Stimulated activated CD8-positive, alpha-beta memory T cell treated with anti-CD3 and anti-CD28 coated beads, Interleukin-15, amount 100 ng/mL, for 48 hours (primary cell): ENCODE measurements at regions not wholly inside any gene's neighbourhood (a gene's known extent, or its start where the extent isn't known, plus 50 kb on each side); places are given as distances from the start of the nearest gene placed in this dataset.

Experiments
- DNase-seq, 2 donors: peaks; one replicate each; pipeline ENCODE4 v3.0.0-alpha.2; 2020; ENCODE audit warnings: low read depth in 2 of 2

- no peak for DNase-seq
Measured at GRCh38 chr15:36254426-36254825, 325.0 kb upstream of the CDIN1 start.

GRCh38 chr15:36256404-36256807, 323.0 kb upstream of the CDIN1 start:
- DNase-seq, result no peak

DNA sequence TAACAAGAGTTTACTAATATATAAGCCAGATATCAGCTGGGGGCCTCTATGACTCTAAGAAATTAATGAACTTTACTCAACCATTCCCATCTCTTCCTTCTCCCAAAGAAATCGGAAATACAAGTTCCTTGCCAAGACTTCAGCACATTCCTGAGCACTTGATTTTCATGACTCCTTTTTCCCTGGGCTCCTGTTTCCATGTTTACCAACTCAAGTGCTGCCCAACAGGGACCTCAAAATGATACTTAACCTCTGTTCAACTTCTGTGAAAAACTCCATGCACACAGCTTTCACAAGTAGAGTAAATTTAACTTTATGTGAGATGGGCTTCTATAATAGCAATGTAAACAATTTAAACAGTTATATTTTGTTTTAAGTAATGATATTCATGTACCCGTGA, 315.8 kb upstream of the CDIN1 start:
- no peak for DNase-seq

DNA sequence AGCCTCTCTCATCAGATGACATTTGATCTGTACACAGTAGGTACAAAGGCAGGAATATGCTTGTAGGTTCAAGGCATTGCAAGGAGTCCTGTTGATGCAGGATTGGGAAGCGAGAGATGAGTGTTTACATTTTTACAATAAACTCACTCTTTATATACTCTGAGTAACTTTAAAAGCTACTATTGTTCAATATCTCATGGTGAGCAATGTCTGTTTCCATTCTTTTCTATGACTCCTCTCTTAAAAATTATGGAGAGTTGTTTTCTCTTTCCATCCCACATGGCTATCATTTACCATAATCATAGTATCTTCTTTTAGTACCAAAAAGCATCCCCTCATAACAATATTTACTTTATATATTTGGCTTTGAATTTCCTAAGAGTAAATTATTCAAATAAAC, 314.0 kb upstream of the CDIN1 start:
- DNase-seq, result no peak

- DNase-seq, result no peak
Measured at GRCh38 chr15:36271048-36271447, 308.4 kb upstream of the CDIN1 start.

DNA sequence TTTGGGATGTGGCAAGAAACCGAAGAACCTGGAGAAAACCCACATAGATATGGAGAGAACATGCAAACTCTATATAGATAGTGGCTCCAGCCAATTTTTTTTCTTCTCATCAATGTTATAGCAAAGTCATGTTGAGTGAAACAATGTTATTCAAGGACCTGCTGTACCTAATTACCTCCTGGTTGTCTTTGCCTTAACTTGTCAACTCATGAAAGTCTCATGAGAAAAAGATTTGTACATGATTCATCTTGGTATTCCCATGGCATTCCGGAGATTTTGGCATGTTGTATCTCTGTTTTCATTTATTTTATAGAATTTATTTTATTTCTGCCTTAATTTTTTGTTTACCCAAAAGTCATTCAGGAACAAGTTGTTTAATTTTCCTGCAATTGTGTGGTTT, 303.8 kb upstream of the CDIN1 start:
- DNase-seq, result no peak

DNA sequence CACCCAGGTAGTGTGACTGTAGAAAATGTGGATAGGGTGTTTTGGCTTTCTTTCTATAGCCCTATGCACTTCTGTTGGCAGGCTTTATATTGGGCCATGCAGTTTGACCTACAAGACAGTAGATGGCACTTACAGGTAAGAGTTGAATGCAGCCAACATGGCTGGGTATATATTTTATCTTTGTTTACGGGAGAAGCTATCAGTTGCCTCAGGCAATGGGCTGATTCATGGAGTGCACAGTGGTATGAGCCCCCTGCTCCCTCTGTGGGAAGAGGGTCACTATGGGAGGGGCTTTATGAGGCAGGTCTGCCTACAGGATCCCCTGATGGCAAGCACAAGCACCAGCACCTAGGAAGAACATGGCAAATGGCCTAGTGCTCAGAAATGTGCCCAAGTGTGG, 301.2 kb upstream of the CDIN1 start:
- DNase-seq, result no peak

DNA sequence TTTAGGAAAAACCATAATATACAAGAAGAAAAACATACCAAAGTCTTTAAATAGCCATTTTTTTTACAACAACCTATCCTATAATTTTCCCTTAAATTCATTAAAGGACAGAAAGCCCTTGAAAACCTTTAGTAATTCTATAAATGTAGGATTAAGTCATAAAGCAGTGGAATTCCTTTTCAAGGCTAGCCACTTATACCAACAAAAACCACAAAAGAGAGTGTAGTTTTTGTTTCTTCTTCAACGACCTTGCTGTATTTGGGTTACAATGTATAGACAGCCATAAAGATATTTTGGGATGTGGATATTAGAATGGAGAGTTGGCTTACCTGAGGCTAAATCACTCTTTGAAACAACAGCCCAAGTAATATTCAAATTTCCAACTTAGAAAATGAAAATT, 296.6 kb upstream of the CDIN1 start:
- no peak for DNase-seq

DNA sequence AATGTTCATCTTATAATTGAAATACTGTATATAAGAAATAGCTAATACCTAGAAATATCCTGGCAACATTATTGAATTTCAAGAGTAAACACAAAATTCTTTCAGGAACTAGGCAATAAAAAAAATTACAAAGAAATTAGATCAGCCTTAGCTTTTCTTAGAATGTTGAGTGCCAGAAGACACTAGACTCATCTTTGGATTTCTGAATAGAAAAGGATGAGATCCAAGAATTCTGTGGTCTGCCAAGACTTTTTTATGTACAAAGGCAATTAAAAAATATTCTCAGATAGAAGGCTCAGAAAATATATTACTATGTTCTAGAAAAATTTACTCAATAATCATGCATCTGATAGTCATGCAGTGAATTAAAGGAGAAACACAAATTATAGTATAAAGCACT, 294.5 kb upstream of the CDIN1 start:
- DNase-seq, result no peak

DNA sequence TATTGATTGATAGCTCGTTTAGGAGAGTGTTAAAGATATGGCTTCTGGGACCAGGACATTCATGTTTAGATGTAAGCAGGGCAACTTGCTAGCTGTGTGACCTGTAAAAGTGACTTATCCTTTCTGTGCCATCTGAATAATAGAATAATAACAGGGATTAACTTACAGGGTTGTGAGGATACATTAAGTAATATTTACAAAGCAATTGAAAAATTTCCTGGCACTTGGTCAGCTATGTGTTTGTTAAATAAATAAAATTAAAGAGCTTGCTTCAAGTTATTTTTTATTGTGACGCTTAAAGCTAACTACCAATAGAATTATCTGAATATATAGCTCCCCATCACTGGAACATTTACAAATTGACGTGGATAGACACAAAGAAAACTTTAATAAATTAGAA, 287.9 kb upstream of the CDIN1 start:
- DNase-seq, result no peak

DNA sequence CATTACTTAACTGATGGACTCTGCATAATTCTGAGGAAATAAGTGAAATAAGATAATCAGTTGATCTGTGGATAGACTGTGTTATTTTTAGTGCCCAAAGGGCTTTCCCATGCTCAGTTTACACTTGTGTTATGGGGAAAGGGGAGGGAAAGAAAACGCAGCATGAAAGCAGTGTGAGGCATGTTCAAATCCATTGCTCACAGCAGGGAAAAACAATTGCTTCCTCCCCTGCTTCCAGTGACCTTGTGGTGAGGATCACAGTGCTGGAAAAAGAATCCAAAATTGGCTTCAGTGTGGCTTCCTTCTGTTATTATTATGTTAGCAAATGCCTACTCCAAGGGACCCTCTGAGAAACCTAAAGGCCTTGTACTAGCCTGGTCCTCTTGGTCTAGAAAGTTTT, 285.1 kb upstream of the CDIN1 start:
- no peak for DNase-seq

- DNase-seq, result no peak
Measured at GRCh38 chr15:36301947-36302346, 277.5 kb upstream of the CDIN1 start.

- no peak for DNase-seq
Measured at GRCh38 chr15:36313021-36313420, 266.4 kb upstream of the CDIN1 start.

- DNase-seq, result no peak
Measured at GRCh38 chr15:36313736-36314280, 265.6 kb upstream of the CDIN1 start.

GRCh38 chr15:36315649-36316048, 263.8 kb upstream of the CDIN1 start:
- DNase-seq, result no peak

DNA sequence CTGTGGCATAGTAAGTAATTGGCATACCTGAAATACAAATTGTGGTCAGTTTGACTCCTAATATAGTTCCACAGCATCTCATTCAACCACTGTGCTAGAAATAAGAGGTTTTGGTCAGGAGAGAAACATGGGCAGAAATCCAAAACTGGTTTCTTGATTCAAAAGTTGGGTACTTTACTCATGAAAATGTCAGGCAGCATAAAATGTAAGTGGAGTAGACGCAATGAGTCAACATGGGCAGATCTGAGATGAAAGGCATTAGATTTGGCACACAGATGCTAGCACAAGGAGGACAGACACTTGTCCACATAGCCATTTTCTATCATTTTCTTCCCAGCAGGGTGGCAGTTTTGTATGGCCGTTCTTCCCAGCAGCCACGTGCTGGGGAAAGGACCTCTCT, 255.8 kb upstream of the CDIN1 start:
- DNase-seq, result no peak

DNA sequence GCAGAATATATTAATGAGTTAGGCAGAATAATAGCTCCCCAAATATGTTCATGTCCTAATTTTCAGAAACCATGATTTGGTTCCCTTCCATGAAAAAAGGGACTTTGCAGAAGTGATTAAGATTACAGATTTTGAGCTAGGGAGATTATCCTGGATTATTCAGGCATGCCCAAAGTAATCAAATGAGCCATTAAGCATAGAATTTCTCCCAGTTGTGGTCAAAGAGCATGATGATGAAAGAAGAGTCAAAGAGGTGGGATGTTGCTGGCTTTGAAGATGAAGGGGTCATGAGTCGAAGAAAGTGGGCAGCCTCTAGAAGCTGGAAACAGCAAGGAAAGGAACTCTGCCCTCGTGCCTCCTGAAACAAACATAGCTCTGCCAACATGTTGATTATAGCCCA, 254.2 kb upstream of the CDIN1 start:
- no peak for DNase-seq

DNA sequence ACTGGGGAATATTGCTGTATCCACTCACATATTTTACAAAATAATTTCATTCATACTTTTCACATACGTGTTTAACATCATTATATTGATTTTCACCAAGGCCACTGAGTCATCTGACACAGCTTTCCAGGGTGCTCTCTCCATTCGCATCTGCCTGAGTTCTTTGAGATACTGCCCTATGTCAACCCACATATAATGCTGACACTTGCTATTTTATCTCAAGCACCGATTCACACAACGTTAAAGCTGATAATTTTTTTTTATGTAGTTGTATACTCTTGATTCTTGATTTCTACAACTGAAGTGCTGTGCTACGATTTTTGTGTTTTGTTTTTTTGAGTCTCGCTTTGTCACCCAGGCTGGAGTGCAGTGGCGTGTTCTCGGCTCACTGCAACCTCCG, 249.8 kb upstream of the CDIN1 start:
- no peak for DNase-seq

GRCh38 chr15:36330598-36330997, 248.8 kb upstream of the CDIN1 start:
- DNase-seq, result no peak

GRCh38 chr15:36331531-36332275, 247.7 kb upstream of the CDIN1 start:
- DNase-seq, result no peak

GRCh38 chr15:36332301-36332700, 247.1 kb upstream of the CDIN1 start:
- no peak for DNase-seq

DNA sequence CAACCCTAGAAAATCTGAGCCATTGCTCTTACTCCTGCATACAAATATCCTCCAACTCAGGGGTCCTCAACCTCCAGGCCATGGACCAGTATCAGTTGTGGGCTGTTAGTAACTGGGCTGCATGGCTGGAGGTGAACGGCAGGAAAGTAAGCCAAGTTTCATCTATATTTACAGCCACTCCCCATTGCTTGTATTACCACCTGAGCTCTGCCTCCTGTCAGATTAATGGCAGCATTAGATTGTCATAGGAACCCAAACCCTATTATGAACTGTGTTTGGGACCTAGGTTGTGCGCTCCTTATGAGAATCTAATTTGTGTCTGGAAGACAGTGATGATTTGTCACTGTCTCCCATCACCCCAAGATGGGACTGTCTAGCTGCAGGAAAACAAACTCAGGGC, 246.5 kb upstream of the CDIN1 start:
- no peak for DNase-seq

DNA sequence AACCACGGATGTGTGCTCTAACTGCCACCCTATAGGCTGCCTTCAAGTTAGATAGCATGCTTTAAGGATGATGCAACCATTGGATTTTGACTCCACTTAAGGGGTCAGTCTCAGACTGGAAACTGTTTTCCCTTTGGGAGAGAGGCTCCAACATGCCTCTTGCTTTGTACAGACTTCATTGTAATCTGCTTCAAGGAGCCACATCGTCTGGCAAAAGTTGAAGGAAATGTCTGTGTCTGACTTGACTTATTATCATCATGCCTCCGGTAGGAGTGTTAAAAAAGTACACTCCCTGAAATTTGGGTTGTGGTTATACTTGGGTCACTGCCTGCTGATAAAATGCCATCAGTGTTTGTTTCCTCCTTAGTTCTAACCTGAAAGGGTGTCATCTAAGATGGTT, 245.4 kb upstream of the CDIN1 start:
- DNase-seq, result no peak

- DNase-seq, result no peak
Measured at GRCh38 chr15:36335224-36335623, 244.2 kb upstream of the CDIN1 start.
